HG03108 (cell line): ENCODE measurements at regions not wholly inside any gene's neighbourhood (a gene's known extent, or its start where the extent isn't known, plus 50 kb on each side); places are given as distances from the start of the nearest gene placed in this dataset.
"Not testable (repeated sequence)": the region's sequence is repeated elsewhere in the genome, so short reads cannot be mapped to it uniquely, and the experiment has no call there.

Source experiments
- ATAC-seq: cut with Tn5 transposase; IDR thresholded peaks from one replicate; pipeline ENCODE4 v1.9.1; 2021; ENCODE audit warnings: moderate library complexity; ENCODE audit not compliant: unreplicated experiment

DNA sequence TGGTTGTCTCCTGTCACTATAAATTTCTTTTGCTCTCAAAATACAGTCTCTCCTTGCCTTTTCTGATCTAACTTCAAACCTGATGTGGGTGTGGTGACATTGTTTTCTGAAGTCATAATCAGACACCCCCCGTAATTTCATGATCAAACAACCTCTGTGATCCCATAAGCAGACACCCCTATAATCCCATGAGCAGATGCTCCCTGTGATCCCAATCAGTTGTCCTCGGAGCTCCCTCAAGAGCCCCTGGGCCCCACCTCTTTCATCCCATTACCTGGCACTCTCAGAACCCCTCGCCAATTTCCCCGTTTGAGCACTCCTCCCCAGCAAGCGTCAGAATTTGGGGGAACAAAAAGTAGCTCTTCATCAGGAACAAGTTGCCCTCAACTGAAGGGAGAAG lies 246.3 kb upstream of the FZD8 start:
- ATAC-seq = no peak

DNA sequence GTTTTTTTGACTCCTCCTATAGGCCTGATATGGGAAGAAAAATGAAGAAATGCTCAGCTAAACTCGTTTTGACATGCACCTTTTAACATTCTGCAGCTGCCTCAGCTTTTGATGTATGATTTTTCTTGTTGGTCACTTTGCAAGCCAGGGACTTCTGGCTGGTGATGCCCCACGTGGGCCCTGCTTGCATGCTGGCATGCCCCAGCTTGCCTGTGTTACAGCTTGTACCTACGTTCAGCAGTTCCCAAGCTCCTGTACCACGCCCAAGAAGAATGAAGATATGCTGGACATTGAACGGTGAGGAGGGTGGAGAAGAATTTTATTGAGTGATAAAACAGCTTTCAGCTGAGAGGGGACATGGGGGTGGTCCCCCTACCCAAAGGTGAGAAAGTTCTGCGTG lies 245.6 kb upstream of the FZD8 start:
- no peak for ATAC-seq

DNA sequence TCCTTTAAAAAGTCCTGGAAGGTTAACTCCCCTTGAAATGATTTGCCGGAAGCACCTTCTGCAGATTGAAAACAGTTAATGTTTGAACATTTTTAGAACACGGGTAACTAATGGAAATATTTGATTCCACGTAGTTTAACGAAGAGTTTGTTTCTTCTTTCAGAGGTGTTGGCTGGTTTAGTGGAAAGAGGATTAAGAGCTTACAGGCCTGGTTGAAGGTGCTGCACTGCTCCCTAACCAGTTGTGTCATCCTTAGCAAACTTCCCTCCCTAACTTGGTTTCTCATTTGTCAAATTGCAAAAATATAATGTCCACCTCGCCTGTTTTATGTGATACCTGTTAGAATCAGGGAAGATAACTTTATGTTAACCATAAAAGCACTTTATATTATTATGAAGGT lies 243.0 kb upstream of the FZD8 start:
- no peak for ATAC-seq

DNA sequence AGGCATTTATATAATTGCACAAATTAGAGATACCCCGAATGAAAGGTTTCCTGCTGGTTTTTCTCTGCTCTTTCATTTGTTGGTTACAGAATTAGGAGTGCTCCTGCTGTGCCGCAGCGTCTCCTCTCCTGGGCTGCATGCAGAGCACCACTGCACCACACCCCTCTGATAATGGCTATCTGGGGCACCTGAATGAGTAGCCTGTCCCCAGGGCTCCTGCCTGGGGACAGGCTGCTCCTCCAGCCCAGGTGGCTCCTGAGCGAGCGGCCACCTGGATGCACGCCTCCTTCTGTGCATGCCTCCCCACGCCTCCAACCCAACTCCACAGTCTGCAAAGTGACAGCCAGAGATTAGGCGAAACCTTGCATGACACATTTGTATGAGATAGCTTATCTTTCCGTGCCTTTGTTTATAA lies 242.6 kb upstream of the FZD8 start:
- ATAC-seq = no peak

DNA sequence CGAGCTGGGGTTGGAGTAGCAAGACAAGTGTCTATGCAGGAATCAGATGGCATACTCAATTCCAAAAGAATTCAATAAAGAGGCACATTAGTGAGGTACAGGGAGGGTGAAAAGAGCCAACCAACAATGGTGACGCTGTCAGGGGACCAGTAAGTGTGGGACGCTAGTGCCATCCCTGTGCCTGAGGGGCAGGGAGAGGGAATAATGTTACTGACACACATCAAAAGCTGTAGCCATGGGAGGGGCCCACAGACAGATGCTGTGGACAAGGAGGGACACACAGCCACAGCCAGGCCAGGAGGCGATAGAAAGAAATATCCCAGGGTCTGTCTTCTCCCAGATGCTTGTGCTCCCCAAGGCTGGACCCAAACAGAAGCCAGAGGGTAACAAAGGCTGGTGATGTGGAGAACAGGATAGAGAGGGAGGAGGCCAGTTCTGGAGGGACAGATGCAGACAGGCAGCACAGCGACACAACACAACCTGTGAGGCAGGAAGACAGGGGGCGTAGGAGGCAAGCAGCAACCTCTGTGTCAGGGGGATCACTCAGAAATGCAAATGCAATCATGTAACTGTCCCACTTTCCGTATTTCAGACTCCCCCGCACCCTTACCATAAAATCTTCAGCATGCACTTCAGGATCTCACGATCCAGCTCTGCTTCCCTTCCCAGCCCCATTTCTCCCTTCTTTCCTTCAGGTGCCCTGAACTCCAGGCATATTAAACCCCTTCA lies 240.5 kb upstream of the FZD8 start:
- ATAC-seq = no peak

DNA sequence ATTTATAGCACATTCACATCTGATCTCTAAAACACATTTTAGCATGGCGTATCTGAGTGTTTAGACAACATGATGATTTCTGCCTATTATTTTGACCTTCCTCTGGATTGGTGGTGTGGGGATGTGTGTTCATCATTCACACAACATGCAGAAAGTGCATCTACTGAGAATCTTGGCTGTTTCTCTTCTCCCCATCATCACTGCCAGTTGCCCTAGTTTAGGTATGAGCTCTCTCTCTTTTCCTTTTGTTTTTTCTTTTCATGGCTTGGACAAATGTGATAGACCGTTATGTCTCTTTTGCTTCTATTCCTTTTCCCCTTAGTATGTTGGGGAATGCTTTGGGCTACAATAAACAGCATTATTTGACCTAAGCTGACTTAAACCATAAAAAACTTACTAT lies 239.2 kb upstream of the FZD8 start:
- ATAC-seq = no peak

DNA sequence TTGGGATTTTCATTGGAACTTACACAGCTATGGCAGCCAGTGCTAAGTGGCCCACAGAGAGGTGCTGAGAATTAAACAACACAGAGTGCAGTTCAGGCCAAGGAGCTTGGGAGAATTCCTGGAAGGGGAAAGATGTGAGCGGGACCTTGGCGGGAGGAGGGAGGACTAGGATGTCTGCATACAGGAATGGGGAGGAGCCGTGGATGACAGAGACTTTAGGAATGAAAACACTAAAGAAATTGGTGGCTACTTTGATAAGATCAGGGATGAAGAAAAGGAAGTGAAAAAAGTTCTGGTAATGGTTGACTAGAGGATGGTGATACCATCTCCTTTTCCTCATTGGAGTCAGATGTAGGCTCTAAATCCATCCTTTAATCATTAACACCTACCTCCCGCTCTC lies 234.2 kb upstream of the FZD8 start:
- no peak for ATAC-seq

DNA sequence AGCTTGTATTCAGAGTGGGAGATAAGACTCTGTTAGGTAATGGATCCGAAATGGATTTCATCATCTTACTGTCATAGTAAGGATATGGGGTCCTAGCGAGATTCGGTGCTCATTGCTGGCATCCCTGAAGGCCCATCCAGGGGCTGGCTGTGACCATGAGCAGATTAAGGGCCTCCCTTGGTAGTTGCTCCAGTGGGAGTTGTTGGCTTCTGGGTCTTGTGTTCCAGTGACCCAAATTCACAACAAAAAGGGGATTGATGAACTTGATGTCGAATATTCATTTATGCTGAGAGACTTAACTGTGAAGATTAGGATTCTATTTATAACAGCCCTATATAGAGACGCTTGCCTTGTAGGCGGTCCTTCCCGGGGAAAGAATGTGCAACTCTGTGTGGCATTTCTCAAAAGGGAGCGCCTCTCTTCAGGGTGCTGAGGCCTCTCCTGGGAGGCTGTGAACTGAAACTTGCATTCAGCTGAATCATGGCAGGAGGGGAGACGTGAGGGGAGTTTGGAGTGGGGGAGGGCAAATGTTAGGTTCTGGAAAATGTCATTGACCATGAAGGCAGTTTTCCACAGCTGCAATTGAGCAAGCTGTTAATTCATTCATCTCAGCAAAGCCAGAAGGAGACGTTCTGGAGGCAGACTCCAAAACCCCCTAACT lies 233.1 kb upstream of the FZD8 start:
- no peak for ATAC-seq

DNA sequence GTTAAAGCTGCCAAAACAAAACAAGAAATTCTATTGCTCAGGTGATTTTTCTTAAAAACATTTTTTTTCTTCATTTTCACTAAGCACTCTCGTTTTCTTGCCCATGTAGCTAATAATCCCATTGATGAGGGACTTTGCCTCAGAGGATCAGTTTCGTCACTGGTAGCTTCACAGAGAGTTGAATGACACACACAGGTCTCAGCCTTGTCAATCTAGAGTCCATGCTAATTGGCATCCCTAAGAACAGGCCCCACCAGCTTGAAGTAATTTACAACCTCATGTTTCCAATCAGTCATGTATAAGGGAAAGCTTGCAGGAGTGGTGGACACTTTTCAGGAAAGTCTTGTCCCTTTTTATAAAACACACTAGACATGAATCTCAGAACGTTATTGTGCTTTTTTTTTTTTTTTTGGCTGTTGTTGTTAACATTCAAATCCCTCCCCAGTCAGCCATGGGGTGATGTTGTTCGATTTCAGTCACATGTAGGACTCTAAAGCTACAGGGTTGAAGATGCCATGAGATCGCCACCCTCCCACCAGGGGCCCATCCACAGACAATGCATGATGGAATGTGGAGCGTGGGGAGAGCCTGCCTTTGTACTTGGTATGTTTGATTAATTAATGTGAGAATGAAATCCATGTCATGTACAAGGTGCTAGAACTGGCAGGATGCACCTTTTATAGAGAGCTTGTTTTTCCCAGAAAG lies 232.4 kb upstream of the FZD8 start:
- ATAC-seq = no peak

DNA sequence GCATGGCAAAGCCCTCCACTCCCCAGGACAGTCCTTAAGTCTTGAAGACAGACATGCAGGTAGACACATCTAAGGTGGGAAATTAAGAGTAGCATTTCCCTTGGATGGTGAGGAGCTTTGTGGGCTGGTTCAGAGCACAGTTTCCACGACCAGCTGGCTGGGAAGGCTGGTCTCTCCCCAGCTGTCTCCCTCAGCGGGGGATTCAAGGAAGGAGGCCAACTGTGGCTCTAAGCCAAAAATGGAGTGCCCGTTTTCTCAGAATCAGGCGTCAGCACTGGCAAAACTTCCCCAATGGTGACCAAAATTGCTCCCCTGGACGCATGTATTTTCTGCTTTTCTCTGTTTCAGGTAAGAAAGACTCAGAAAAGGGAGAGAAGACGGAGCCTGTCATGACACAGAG lies 230.6 kb upstream of the FZD8 start:
- ATAC-seq = no peak

DNA sequence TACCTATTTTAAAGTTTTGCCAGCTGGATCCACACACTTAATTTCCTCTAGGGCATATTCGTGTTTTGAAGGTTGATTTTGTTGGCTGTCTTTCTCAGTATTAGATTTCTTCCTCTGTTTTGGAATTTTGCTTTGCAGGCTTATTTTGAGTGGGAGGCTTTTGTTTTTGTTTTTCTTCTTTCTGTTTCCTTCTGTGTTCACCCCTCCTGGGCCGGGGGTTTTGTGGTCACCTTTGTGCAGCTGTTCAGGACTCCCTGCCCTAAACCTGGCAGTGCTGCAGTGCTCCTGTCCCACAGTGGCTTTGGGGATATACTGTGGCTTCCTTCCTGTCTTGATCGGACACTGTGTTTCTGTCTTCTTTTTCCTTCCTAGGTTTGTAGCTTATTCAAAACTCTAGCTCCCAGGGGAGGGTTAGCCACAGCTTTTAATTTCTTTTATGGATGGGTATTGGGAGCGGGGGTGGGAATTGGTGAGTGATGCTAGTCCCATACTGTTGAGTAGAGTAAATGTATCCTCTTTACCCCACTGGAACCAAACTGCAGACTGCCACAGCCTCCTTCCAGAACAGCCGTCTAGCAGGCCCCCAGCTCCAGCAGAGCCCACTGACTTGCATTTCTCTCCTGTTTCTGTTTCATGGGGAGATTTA lies 228.7 kb upstream of the FZD8 start:
- ATAC-seq = no peak

DNA sequence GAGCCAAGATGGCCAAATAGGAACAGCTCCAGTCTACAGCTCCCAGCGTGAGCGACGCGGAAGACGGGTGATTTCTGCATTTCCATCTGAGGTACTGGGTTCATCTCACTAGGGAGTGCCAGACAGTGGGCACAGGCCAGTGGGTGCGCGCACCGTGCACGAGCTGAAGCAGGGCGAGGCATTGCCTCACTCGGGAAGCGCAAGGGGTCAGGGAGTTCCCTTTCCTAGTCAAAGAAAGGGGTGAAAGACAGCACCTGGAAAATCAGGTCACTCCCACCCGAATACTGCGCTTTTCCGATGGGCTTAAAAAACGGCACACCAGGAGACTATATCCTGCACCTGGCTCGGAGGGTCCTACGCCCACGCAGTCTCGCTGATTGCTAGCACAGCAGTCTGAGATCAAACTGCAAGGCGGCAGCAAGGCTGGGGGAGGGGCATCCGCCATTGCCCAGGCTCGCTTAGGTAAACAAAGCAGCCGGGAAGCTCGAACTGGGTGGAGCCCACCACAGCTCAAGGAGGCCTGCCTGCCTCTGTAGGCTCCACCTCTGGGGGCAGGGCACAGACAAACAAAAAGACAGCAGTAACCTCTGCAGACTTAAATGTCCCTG lies 216.7 kb upstream of the FZD8 start:
- ATAC-seq = not testable (repeated sequence)

DNA sequence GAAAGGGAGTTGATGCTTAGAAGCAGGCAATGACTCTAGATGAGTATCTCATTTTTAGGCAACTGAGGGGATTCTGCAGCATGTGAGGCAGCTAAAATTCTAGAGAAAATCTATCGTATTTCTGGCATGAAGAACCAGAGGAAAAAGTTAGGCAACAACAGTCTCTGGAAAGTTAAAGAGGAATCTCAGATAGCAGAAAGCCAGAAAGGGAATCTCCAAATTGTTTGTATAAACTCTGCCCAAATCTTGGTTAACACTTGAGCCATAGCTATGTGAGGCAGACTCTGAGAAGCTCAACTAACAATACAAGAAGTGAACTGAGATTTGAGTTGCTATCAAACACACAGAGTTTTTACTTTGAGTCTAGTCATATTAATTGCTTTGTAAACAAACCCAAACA lies 215.8 kb upstream of the FZD8 start:
- no peak for ATAC-seq

DNA sequence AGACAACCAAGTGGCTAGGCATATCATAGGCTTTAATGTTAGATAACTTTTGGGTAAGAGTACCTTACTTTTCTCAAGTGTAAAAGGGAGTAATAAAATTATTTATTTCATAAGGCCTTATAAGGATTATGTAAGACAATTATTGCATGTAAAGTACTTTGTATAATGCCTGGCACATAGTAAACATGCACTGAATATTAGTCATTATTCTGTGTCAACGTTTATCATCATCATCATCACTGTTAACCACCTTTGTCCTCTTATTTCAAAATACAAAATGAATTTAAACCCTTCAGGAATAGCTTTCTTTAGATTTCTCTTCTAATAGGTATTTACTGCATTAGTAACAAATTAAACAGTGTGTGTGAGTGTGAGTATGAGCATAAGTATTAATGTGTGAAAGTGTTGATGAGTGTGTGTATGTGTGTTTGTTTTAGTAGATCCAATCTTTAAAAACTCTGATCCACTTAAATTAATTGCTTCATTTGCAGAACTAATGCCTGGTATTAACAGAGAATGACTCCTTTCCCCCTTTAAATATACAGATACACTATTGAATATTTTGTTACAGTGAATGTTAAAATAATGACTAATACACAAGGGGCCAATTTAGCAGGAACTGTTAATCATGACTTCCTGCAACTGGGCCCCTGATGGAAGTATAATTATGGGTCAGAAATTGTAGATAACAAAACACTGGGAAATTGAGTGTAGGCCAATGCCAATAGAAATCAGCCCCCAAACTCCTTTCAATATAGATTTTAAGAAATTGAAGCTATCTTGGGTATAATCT lies 213.3 kb upstream of the FZD8 start:
- no peak for ATAC-seq

DNA sequence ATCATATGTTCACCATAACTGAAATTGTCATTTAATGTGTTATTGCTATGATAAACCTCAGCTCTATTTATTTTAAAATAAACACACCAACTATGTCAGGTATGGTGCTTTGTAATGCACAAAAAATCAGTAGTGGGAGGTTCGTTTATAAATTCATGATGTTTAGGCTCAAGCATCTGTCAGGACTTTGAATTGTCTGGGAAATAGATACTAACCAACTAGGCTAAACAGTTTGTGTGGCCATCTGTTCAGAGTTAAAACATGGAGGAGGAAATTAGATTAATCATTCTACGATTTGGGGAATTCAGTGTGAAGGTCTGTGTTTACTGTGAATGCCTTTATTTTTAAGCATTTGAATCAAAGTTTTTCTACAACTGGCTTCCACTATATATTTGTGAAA lies 212.6 kb upstream of the FZD8 start:
- no peak for ATAC-seq

DNA sequence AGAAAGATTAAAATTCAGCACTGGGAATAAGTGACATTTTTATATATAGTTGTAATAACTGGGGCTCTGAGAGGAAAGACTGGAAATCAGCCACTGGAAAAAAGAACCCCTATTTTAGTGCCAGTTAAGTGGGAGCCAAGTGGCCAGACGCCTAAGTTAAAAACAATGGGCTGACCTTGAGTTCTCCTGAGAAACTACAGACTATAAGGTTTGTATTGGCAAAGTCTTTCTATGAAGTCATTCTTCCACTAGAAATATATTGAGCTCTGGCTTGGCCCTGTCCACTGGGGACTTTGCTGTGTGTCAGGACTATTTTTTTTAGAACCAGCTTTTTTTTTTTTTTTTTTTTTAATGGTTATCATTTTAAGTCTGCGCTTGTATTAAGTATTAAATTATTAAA lies 210.6 kb upstream of the FZD8 start:
- no peak for ATAC-seq

DNA sequence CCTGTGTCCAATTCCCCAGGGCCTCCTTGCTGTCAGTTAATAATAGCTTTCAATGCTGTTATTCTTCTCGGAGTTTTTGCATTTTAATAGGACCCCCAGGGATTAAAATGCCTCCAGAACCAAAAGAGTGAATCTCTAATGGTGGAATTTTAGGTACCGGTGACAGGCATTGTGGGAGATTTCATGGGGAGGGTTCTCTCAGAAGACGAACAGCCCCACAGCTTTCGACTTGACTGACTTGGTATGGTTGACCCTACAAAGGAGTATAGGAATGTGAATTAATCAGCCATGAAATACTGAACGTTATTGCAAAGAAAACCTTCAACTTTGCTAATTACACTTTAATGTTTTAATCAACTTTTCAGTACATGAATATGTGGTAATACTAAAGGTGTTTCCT lies 206.3 kb upstream of the FZD8 start:
- no peak for ATAC-seq

DNA sequence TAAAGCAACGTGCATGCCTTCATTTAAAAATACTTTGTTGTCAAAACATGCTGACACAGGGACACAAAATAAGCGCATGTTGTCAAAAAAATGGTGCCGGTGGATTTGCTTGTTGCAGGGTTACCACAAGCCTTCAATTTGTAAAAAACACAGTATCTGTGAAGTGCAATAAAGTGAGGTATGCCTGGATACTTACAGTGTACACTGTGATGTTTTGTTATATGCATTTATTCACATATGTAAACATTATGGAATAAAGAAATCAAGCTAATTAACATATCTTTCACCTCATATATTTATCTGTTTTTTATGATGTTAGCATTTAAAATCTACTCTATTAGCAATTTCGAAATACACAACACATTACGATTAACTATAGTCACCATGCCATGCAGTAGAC lies 202.6 kb upstream of the FZD8 start:
- ATAC-seq = no peak

DNA sequence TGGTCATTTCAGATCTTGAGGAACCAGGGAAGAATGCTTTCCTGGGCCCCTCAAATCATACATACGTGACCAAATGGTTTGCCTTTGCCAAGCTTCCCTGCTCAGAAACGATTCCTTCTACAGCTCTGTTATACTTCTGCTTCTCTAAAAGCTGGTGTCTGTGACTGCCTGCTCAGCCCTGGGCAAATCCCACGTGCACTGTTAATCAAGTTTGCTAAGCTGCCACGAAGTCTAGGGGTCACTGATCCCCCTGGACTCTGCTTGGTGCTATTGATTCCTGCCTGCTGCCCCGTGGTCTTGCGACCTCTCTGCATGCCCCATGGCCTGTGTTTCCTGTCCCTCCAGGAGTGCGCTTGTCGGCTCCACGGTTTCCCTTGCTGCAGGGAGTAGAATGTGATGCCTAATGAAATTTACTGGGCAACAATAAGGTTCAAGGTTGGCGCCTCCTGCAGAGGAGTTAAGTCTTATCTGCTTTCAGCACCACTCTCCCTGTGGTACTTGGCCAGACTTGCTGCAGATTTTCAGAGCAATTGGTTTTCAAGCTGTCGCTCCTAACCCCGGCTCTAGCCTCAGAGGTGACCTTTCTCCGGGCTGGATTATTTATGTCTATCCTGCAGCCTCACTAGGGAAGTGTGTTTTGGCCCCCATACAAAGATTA lies 201.6 kb upstream of the FZD8 start:
- no peak for ATAC-seq

DNA sequence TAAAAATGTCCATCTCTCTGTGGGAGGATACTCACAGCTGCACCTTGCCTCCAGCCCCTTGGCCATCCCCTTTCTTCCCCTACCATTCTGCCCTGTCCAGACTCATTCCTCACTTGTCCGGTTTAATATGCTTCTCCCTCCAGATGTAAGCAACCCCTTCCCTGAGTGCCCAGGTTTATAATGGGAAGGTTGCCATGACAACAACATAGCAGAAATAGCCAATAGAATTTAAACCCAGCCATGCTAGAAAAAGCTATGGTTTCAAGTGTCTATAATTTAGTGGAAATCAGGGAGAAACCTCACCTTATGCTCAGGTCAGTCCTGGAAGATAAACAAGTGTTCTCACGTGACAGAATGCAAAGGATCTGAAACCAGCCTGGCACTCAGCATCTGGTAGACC lies 196.0 kb upstream of the FZD8 start:
- ATAC-seq = no peak
